ENCODE measurements at regions not wholly inside any gene's neighbourhood (a gene's known extent, or its start where the extent isn't known, plus 50 kb on each side); places are given as distances from the start of the nearest gene placed in this dataset.
A peak's percentile ranks its signal among the peaks of the same experiment; 100 is the strongest.
"Not testable (repeated sequence)": the region's sequence is repeated elsewhere in the genome, so short reads cannot be mapped to it uniquely, and the experiment has no call there.

DNA sequence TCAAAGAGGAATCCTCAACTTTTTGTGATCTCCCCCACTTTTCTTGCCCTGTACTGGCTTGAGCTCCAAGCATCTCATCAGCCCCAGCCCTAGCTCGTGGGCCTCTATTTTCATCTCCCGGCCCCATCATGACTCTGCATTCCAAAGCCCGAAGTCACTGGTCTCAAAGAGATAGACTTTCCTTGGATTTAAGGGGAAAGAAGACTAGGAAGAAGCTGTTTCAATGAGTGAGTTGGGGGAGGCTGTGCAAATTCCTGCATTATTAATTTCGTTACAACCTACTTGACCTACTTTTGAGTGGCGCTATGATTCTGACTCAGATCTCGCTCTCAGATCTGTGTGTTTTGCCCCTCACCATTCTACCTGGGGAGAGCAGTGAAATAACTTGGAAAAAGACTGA, 266.6 kb upstream of the TBL1XR1 start:
- no peaks in the 10 kb centered on the region for H3K36me3 ChIP-seq
- peaks cover 9 to 48% of the 10 kb centered on the region in 2 donors for H3K4me1 ChIP-seq
- H3K27ac ChIP-seq = peak overlapping the region in 1 of 4 donors; percentile 59
- no peak overlapping the region for H3K4me3 ChIP-seq
- in situ Hi-C loops (cut with MboI; ENCODE audit: low sequenced_read_pairs in 4 of 4) = loop anchor here in 1 of 4 donors (25.0 kb wide), 1 partner anchor 277 kb away; the partner anchor contains the start of gene TBL1XR1
- H3K9me3 ChIP-seq = no peaks in the 10 kb centered on the region
- DNase-seq (no peak), ATAC-seq (no peak)
- no peak for TF ChIP-seq POLR2A (IDR thresholded peaks at IDR 0.05)
- TF ChIP-seq, protein P1, sequence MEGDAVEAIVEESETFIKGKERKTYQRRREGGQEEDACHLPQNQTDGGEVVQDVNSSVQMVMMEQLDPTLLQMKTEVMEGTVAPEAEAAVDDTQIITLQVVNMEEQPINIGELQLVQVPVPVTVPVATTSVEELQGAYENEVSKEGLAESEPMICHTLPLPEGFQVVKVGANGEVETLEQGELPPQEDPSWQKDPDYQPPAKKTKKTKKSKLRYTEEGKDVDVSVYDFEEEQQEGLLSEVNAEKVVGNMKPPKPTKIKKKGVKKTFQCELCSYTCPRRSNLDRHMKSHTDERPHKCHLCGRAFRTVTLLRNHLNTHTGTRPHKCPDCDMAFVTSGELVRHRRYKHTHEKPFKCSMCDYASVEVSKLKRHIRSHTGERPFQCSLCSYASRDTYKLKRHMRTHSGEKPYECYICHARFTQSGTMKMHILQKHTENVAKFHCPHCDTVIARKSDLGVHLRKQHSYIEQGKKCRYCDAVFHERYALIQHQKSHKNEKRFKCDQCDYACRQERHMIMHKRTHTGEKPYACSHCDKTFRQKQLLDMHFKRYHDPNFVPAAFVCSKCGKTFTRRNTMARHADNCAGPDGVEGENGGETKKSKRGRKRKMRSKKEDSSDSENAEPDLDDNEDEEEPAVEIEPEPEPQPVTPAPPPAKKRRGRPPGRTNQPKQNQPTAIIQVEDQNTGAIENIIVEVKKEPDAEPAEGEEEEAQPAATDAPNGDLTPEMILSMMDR (IDR thresholded peaks at IDR 0.05 in 4 of 5, conservative IDR thresholded peaks at IDR 0.05 in 1 of 5) = no peak
- intact Hi-C loops (cut with DNase I; ENCODE audit: low total_unique reads) = loop anchor here (10.0 kb wide), 1 partner anchor 221 kb away; no protein-coding TSS in a partner anchor
- H3K27me3 ChIP-seq = no peaks in the 10 kb centered on the region

- peaks cover 7 to 48% of the 10 kb centered on the region in 2 donors for H3K4me1 ChIP-seq
- no peaks in the 10 kb centered on the region for H3K36me3 ChIP-seq
- no peaks in the 10 kb centered on the region for H3K27me3 ChIP-seq
- peak overlapping the region; percentile 27 to 61 (median 45) for H3K27ac ChIP-seq
- DNase-seq (no peak), ATAC-seq (peak; percentile 27 to 55)
- peak overlapping the region in 1 of 4 donors; percentile 18 for H3K4me3 ChIP-seq
- intact Hi-C loops (cut with DNase I; ENCODE audit: low total_unique reads) = loop anchor here (5.0 to 10.0 kb wide), 2 partner anchors 107 to 220 kb away; no protein-coding TSS in a partner anchor
- in situ Hi-C loops (cut with MboI; ENCODE audit: low sequenced_read_pairs in 4 of 4) = loop anchor here in 1 of 4 donors (25.0 kb wide), 1 partner anchor 277 kb away; the partner anchor contains the start of gene TBL1XR1
- TF ChIP-seq, protein P1 (IDR thresholded peaks at IDR 0.05 in 4 of 5, conservative IDR thresholded peaks at IDR 0.05 in 1 of 5) = no peak
- no peak for TF ChIP-seq POLR2A (IDR thresholded peaks at IDR 0.05)
- H3K9me3 ChIP-seq = no peaks in the 10 kb centered on the region
Observed at GRCh38 chr3:177464392-177465256, 267.3 kb upstream of the TBL1XR1 start.

- Histone ChIP-seq H3K27ac (peak overlapping the region; percentile 1 to 61 (median 43)), H3K4me1 (peaks cover 4 to 46% of the 10 kb centered on the region in 2 donors), H3K4me3 (peak overlapping the region in 1 of 4 donors; percentile 18), H3K36me3 (no peaks in the 10 kb centered on the region), H3K9me3 (no peaks in the 10 kb centered on the region), H3K27me3 (no peaks in the 10 kb centered on the region)
- ATAC-seq (peak; percentile 71 to 94), DNase-seq (peak; percentile 65 to 69)
- in situ Hi-C loops (cut with MboI; ENCODE audit: low sequenced_read_pairs in 4 of 4) (loop anchor here in 1 of 4 donors (25.0 kb wide), 1 partner anchor 278 kb away; the partner anchor contains the start of gene TBL1XR1), intact Hi-C loops (cut with DNase I; ENCODE audit: low total_unique reads) (loop anchor here (5.0 to 10.0 kb wide), 2 partner anchors 108 to 220 kb away; no protein-coding TSS in a partner anchor)
- TF ChIP-seq POLR2A (IDR thresholded peaks at IDR 0.05) = no peak
- TF ChIP-seq, protein P1 (IDR thresholded peaks at IDR 0.05 in 4 of 5, conservative IDR thresholded peaks at IDR 0.05 in 1 of 5) = no peak
Observed at GRCh38 chr3:177465257-177465642, 268.0 kb upstream of the TBL1XR1 start.

DNA sequence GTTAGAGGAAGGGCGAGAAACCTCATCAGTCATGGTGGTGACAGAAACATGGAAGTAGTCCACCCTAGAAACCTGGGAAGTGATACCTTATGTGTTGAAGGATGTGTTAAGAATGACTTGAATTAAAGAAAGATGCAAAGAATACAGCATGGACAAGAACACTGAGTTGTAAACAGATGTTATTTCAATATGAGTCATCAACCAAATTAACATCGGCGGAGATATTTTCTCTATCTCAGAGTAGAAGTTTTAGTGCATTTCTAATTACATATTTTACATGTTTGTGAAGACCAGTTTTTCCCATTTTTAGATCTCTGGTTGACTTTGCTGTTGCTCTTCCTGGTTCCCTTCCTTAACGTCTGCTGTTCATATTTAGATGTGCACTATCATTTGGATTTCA, 268.8 kb upstream of the TBL1XR1 start:
- no peaks in the 10 kb centered on the region for H3K9me3 ChIP-seq
- TF ChIP-seq, protein P1 (IDR thresholded peaks at IDR 0.05 in 4 of 5, conservative IDR thresholded peaks at IDR 0.05 in 1 of 5) = no peak
- no peak for TF ChIP-seq POLR2A (IDR thresholded peaks at IDR 0.05)
- DNase-seq (no peak), ATAC-seq (peak in 1 of 2 donors; percentile 33)
- intact Hi-C loops (cut with DNase I; ENCODE audit: low total_unique reads) = loop anchor here (5.0 to 10.0 kb wide), 2 partner anchors 109 to 219 kb away; no protein-coding TSS in a partner anchor
- no peaks in the 10 kb centered on the region for H3K27me3 ChIP-seq
- H3K4me1 ChIP-seq = peaks cover under 1 to 40% of the 10 kb centered on the region in 2 donors
- in situ Hi-C loops (cut with MboI; ENCODE audit: low sequenced_read_pairs in 4 of 4) = loop anchor here in 1 of 4 donors (25.0 kb wide), 1 partner anchor 279 kb away; the partner anchor contains the start of gene TBL1XR1
- no peaks in the 10 kb centered on the region for H3K36me3 ChIP-seq
- H3K4me3 ChIP-seq = no peak overlapping the region
- H3K27ac ChIP-seq = peak overlapping the region in 2 of 4 donors; percentile 59 to 61

DNA sequence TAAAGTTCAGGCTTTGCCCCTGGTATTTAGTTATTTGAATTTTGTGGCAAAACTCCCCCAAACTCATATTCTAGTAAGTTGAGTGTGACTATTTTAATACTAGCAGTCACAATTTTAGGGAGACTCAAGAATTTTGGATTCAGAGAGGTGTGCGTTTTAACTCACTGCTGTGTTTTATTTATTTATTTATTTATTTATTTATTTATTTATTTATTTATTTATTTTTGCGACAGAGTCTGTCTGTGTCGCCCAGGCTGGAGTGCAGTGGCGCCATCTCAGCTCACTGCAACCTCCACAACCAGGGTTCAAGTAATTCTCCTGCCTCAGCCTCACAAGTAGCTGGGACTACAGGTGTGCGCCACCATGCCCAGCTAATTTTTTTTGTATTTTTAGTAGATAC, 269.3 kb upstream of the TBL1XR1 start:
- H3K36me3 ChIP-seq = not testable (repeated sequence)
- intact Hi-C loops (cut with DNase I; ENCODE audit: low total_unique reads) (loop anchor here (5.0 to 10.0 kb wide), 2 partner anchors 109 to 218 kb away; no protein-coding TSS in a partner anchor), in situ Hi-C loops (cut with MboI; ENCODE audit: low sequenced_read_pairs in 4 of 4) (loop anchor here in 1 of 4 donors (25.0 kb wide), 1 partner anchor 279 kb away; the partner anchor contains the start of gene TBL1XR1)

More for the DNA sequence above, 269.3 kb upstream of the TBL1XR1 start:
- peaks cover 0 to 40% of the 10 kb centered on the region in 2 donors for H3K4me1 ChIP-seq
- not testable (repeated sequence) for H3K27ac ChIP-seq, H3K27me3 ChIP-seq, H3K9me3 ChIP-seq, ATAC-seq, H3K4me3 ChIP-seq, DNase-seq
